Astrocyte (in vitro differentiated cells and primary cell): ENCODE measurements at regions not wholly inside any gene's neighbourhood (a gene's known extent, or its start where the extent isn't known, plus 50 kb on each side); places are given as distances from the start of the nearest gene placed in this dataset.

Source experiments
- DNase-seq: peaks from one replicate; pipeline ENCODE4 v3.0.0-alpha.2; 2010; ENCODE audit warnings: low read depth
- FAIRE-seq: peaks from 2 replicates; lab custom pipeline; 2011; peaks lifted over from hg19 to GRCh38; lab: Jason Lieb, UNC
- H2AFZ ChIP-seq: 2 replicates; pipeline ENCODE4 v1.6.0; 2012; ENCODE audit warnings: low read depth, low read length, inconsistent platforms
- H3K27ac ChIP-seq: 2 replicates; pipeline ENCODE4 v1.5.1; 2011; ENCODE audit warnings: low read depth, low read length, inconsistent platforms
- H3K27me3 ChIP-seq: 2 replicates; pipeline ENCODE4 v1.6.0; 2011; ENCODE audit warnings: low read length, inconsistent platforms; ENCODE audit not compliant: insufficient read depth
- H3K36me3 ChIP-seq: 2 replicates; pipeline ENCODE4 v1.5.1; 2011; ENCODE audit warnings: low read length, inconsistent platforms; ENCODE audit not compliant: insufficient read depth
- H3K4me1 ChIP-seq: 2 replicates; pipeline ENCODE4 v1.5.1; 2011; ENCODE audit warnings: low read length, inconsistent platforms; ENCODE audit not compliant: insufficient read depth
- H3K4me2 ChIP-seq: 2 replicates; pipeline ENCODE4 v1.6.0; 2012; ENCODE audit warnings: low read length, inconsistent platforms
- H3K4me3 ChIP-seq: 2 replicates; pipeline ENCODE4 v1.5.1; 2011; ENCODE audit warnings: low read depth, mild to moderate bottlenecking, low read length, inconsistent platforms; ENCODE audit not compliant: insufficient read depth
- H3K79me2 ChIP-seq: 2 replicates; pipeline ENCODE4 v1.6.0; 2012; ENCODE audit warnings: mild to moderate bottlenecking, low read length, inconsistent platforms; ENCODE audit not compliant: insufficient read depth
- H3K9ac ChIP-seq: 2 replicates; pipeline ENCODE4 v1.6.0; 2012; ENCODE audit warnings: mild to moderate bottlenecking, low read length, inconsistent platforms
- H3K9me3 ChIP-seq: 2 replicates; pipeline ENCODE4 v1.5.1; 2012; ENCODE audit warnings: low read depth, mild to moderate bottlenecking, low read length, inconsistent platforms; ENCODE audit not compliant: insufficient read depth
- H4K20me1 ChIP-seq: 2 replicates; pipeline ENCODE4 v1.6.0; 2012; ENCODE audit warnings: low read length, inconsistent platforms; ENCODE audit not compliant: insufficient read depth
- H3K27ac Mint-ChIP-seq: one replicate; pipeline ENCODE4 v1.8.0; 2021; ENCODE audit warnings: mild to moderate bottlenecking, mixed read lengths; ENCODE audit not compliant: unreplicated experiment
- H3K27me3 Mint-ChIP-seq: one replicate; pipeline ENCODE4 v1.8.0; 2021; ENCODE audit warnings: low read depth, mixed read lengths; ENCODE audit not compliant: unreplicated experiment
- H3K36me3 Mint-ChIP-seq: one replicate; pipeline ENCODE4 v1.8.0; 2021; ENCODE audit warnings: low read depth, mixed read lengths; ENCODE audit not compliant: unreplicated experiment
- H3K4me1 Mint-ChIP-seq: one replicate; pipeline ENCODE4 v1.8.0; 2021; ENCODE audit warnings: low read depth, mixed read lengths; ENCODE audit not compliant: unreplicated experiment
- H3K4me3 Mint-ChIP-seq: one replicate; pipeline ENCODE4 v1.8.0; 2021; ENCODE audit warnings: mild to moderate bottlenecking, moderate library complexity, mixed read lengths; ENCODE audit not compliant: unreplicated experiment
- H3K9me3 Mint-ChIP-seq: one replicate; pipeline ENCODE4 v1.8.0; 2021; ENCODE audit warnings: mild to moderate bottlenecking, mixed read lengths; ENCODE audit not compliant: unreplicated experiment
- CTCF ChIP-seq: IDR thresholded peaks from 2 replicates; pipeline ENCODE4 v1.5.1; 2011; ENCODE audit warnings: low read depth, mild to moderate bottlenecking, inconsistent platforms, low read length, moderate library complexity; ENCODE audit not compliant: insufficient read depth
- EZH2 ChIP-seq: IDR thresholded peaks from 2 replicates; pipeline ENCODE4 v1.6.1; 2012; ENCODE audit warnings: mild to moderate bottlenecking, low read length, inconsistent platforms; ENCODE audit not compliant: insufficient read depth

GRCh38 chr18:4631239-4631638 lies 176.1 kb upstream of the DLGAP1 start:
- H3K4me3 ChIP-seq: no peak overlapping the region
- no peak overlapping the region for H3K9ac ChIP-seq
- H3K36me3 Mint-ChIP-seq: no peaks in the 10 kb centered on the region
- no peaks in the 10 kb centered on the region for H3K36me3 ChIP-seq
- H2AFZ ChIP-seq: no peak overlapping the region
- no peak for DNase-seq
- H3K4me3 Mint-ChIP-seq: no peak overlapping the region
- no peaks in the 10 kb centered on the region for H3K4me1 ChIP-seq
- H3K27ac ChIP-seq: no peak overlapping the region
- no peak overlapping the region for H3K4me2 ChIP-seq
- H3K27ac Mint-ChIP-seq: no peak overlapping the region
- no peaks in the 10 kb centered on the region for H3K4me1 Mint-ChIP-seq
- no peaks in the 10 kb centered on the region for H3K9me3 Mint-ChIP-seq
- TF ChIP-seq CTCF (no peak), EZH2 (no peak)
- no peak for FAIRE-seq
- no peaks in the 10 kb centered on the region for H3K79me2 ChIP-seq
- no peaks in the 10 kb centered on the region for H3K27me3 Mint-ChIP-seq
- no peaks in the 10 kb centered on the region for H4K20me1 ChIP-seq
- peaks cover 2% of the 10 kb centered on the region for H3K9me3 ChIP-seq
- no peaks in the 10 kb centered on the region for H3K27me3 ChIP-seq

- no peak for FAIRE-seq
- Histone ChIP-seq H3K4me2 (no peak overlapping the region), H3K27ac (no peak overlapping the region), H3K4me1 (no peaks in the 10 kb centered on the region), H2AFZ (no peak overlapping the region), H4K20me1 (no peaks in the 10 kb centered on the region), H3K9ac (no peak overlapping the region), H3K36me3 (no peaks in the 10 kb centered on the region), H3K27me3 (no peaks in the 10 kb centered on the region), H3K9me3 (no peaks in the 10 kb centered on the region), H3K4me3 (no peak overlapping the region), H3K79me2 (no peaks in the 10 kb centered on the region)
- no peak for DNase-seq
- H3K4me1 Mint-ChIP-seq: no peaks in the 10 kb centered on the region
- no peak for TF ChIP-seq CTCF
- TF ChIP-seq EZH2: no peak
- H3K36me3 Mint-ChIP-seq: no peaks in the 10 kb centered on the region
- no peaks in the 10 kb centered on the region for H3K27me3 Mint-ChIP-seq
- no peak overlapping the region for H3K27ac Mint-ChIP-seq
- H3K9me3 Mint-ChIP-seq: no peaks in the 10 kb centered on the region
- no peak overlapping the region for H3K4me3 Mint-ChIP-seq
Observed at GRCh38 chr18:4605212-4605611, 150.1 kb upstream of the DLGAP1 start.

- no peak overlapping the region for H3K27ac Mint-ChIP-seq
- no peaks in the 10 kb centered on the region for H3K4me1 ChIP-seq
- H3K4me3 Mint-ChIP-seq: no peak overlapping the region
- no peak overlapping the region for H3K27ac ChIP-seq
- DNase-seq (no peak), FAIRE-seq (no peak)
- H3K4me3 ChIP-seq: no peak overlapping the region
- no peaks in the 10 kb centered on the region for H3K9me3 Mint-ChIP-seq
- H3K9me3 ChIP-seq: no peaks in the 10 kb centered on the region
- H3K4me1 Mint-ChIP-seq: no peaks in the 10 kb centered on the region
- H3K27me3 Mint-ChIP-seq: no peaks in the 10 kb centered on the region
- H3K36me3 Mint-ChIP-seq: no peaks in the 10 kb centered on the region
- no peak overlapping the region for H2AFZ ChIP-seq
- no peaks in the 10 kb centered on the region for H3K27me3 ChIP-seq
- H3K4me2 ChIP-seq: no peak overlapping the region
- no peaks in the 10 kb centered on the region for H3K36me3 ChIP-seq
- no peaks in the 10 kb centered on the region for H4K20me1 ChIP-seq
- no peak for TF ChIP-seq EZH2
- no peak for TF ChIP-seq CTCF
- no peaks in the 10 kb centered on the region for H3K79me2 ChIP-seq
- H3K9ac ChIP-seq: no peak overlapping the region
Observed at GRCh38 chr18:4603955-4604354, 148.8 kb upstream of the DLGAP1 start.
